ENCODE measurements at regions not wholly inside any gene's neighbourhood (a gene's known extent, or its start where the extent isn't known, plus 50 kb on each side); places are given as distances from the start of the nearest gene placed in this dataset.

DNA sequence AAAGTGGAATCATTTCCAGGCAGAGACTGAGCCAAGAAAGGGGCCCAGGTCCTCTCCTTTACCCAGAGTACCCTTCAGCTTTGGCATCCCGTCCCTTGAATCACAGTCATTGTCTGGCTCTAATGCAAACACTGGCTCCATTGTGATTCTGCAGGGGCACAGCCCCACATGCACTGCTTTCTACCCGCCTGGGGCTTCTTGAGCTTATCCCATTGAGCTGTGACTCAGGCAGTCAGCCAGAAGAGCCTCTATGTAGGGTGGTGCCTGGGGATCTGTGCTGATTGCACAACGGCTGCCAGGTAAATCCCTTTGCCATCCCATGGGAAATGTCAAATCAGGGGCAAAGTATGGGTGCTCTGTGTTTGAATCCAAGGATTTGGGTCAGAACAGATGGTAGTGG lies 88.9 kb downstream of the RASSF10 start:
- Histone ChIP-seq H3K4me1 (no peaks in the 10 kb centered on the region), H3K9me3 (no peaks in the 10 kb centered on the region), H3K4me3 (no peak overlapping the region), H3K36me3 (replicated peaks) (no peaks in the 10 kb centered on the region), H3K27me3 (ENCODE audit: low read depth) (no peaks in the 10 kb centered on the region; the same call in 1 of the 2 replicates)
- in situ Hi-C loops (cut with MboI; ENCODE audit: low sequenced_read_pairs), result no loop called here
- peak in 1 of 2 experiments; percentile 23 for DNase-seq (ENCODE audit: low spot score in 2 of 2)

DNA sequence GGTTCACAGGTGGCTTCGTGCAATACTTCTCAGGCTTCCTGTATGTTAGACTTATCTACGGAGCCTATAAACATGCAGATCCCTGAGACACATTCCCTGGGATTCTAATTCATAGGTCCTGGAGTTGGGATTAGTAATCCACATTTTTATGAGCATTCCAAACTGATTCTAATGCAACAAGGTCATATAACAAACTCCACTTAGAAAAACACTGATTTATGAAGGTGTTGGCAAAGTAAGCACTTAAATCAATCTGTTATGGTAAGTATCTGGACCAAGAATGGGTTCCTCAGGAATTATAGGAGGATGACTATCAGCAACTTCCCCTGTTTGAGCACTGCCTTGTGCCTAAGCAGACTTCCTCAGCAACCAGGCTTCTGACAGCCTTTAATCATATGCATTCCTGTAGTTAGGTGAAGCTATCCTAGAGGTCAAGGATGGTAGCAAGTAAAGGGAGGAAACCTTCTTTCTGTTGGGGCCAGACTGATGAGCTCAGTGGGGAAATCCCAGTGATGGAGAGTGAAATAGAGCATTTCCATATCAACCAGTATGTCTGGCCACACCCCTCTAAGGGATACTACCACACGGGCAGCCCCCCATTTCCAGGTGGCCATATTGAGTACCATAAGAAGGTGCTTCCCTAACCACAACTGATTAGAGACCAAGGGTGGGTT lies 89.6 kb downstream of the RASSF10 start:
- Histone ChIP-seq H3K27me3 (ENCODE audit: low read depth) (no peaks in the 10 kb centered on the region; the same call in 1 of the 2 replicates), H3K4me3 (no peak overlapping the region), H3K4me1 (no peaks in the 10 kb centered on the region), H3K36me3 (replicated peaks) (no peaks in the 10 kb centered on the region), H3K9me3 (no peaks in the 10 kb centered on the region)
- no peak for DNase-seq (ENCODE audit: low spot score in 2 of 2)
- in situ Hi-C loops (cut with MboI; ENCODE audit: low sequenced_read_pairs), result no loop called here

DNA sequence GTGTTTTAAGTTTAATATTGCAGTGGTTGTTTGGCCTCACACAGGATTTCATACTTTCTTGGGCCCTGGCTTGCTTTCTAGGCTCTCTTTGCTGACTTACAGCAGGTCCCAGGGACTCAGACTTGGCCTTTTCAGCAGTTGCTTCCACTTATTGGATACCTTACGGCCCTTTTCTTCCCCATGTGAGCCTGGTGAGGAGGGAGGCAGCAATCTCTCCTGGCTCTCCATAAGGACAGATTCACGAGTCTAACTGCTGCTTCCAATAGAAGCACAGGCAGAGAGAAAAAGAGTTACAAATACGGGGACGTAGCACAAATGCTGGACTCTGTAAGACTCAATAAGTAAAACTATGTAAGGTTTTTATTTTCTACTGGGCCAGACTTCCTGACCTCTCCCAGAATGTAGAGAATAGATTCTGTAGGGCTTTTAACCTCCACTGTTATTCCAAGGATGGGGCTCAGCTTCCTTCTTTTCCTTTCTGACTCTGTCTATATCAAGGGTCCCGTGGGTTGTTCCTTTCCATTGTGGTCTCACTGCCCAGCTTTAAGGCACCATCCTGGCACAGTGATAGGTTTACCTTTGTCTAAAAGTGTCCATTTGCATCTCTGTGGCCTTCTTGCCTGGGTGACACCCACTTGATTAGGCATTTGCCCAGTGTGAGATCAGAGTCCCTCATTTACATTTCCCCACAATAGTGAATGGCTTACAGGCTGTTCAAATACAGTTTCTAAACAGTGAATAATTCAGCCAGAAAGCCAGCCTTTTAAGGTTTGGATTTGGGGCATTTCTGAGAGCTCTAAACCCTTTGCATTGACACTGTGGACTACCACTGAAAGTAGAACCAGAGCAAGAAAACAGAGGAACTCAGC lies 92.8 kb downstream of the RASSF10 start:
- H3K4me3 ChIP-seq, result no peak overlapping the region
- in situ Hi-C loops (cut with MboI; ENCODE audit: low sequenced_read_pairs), result no loop called here
- DNase-seq (ENCODE audit: low spot score in 2 of 2), result peak in 1 of 2 experiments; percentile 17

DNA sequence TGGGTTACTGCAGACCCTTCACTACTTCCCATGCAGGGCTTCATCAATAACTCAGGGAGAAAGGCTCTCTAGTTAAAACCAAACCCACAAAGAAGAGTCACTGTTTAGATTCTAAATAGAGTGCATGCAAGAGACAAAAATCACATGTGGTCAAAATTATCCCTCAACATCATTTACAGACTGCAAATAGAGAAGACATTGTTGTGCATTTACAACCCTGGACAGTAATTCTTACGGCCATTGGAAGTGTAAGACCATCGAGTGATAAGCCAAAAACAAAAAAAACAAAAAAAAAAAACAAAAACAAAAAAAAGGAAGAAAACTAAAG lies 93.4 kb downstream of the RASSF10 start:
- in situ Hi-C loops (cut with MboI; ENCODE audit: low sequenced_read_pairs), result no loop called here
- DNase-seq (ENCODE audit: low spot score in 2 of 2), result no peak
- H3K36me3 ChIP-seq (replicated peaks), result no peaks in the 10 kb centered on the region
- no peaks in the 10 kb centered on the region for H3K27me3 ChIP-seq (ENCODE audit: low read depth)
- no peak overlapping the region for H3K4me3 ChIP-seq
- no peaks in the 10 kb centered on the region for H3K4me1 ChIP-seq
- H3K9me3 ChIP-seq, result no peaks in the 10 kb centered on the region

More for the DNA sequence above, 92.8 kb downstream of the RASSF10 start:
- Histone ChIP-seq H3K36me3 (replicated peaks) (no peaks in the 10 kb centered on the region), H3K27me3 (ENCODE audit: low read depth) (no peaks in the 10 kb centered on the region), H3K4me1 (no peaks in the 10 kb centered on the region), H3K9me3 (no peaks in the 10 kb centered on the region)

DNA sequence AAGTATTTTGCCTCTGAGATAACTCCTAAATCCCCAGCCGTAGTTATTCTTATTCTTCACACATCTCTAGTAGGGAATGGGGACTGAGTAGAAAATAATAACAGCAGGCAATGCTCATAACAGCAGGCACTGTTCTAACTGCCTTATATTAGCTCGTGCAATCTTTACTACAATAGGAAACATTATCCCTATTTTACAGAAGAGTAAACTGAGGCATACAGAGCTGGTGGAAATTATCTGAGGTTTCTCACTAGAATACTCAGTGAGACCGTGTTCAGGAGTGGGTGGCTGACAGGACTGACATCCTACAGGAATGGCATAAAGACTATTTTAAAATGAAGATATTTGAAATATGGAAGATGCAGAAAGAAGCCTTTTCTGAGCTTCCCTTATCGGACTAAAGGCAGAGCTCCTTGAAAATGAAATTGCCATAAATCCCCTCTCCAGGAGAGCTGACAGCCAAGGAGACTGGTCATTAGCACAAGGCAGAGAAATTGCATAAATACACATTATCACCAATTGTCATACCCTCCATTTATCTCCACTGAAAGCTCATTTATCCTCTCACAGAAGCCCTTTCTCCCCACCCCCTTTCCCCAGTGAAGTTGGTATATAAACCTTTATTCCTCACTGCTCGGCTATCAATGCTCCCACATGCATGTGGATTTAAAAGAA lies 93.9 kb downstream of the RASSF10 start:
- in situ Hi-C loops (cut with MboI; ENCODE audit: low sequenced_read_pairs), result no loop called here
- Histone ChIP-seq H3K9me3 (no peaks in the 10 kb centered on the region), H3K27me3 (ENCODE audit: low read depth) (no peaks in the 10 kb centered on the region), H3K36me3 (replicated peaks) (no peaks in the 10 kb centered on the region), H3K4me1 (no peaks in the 10 kb centered on the region), H3K4me3 (no peak overlapping the region)
- no peak for DNase-seq (ENCODE audit: low spot score in 2 of 2)

DNA sequence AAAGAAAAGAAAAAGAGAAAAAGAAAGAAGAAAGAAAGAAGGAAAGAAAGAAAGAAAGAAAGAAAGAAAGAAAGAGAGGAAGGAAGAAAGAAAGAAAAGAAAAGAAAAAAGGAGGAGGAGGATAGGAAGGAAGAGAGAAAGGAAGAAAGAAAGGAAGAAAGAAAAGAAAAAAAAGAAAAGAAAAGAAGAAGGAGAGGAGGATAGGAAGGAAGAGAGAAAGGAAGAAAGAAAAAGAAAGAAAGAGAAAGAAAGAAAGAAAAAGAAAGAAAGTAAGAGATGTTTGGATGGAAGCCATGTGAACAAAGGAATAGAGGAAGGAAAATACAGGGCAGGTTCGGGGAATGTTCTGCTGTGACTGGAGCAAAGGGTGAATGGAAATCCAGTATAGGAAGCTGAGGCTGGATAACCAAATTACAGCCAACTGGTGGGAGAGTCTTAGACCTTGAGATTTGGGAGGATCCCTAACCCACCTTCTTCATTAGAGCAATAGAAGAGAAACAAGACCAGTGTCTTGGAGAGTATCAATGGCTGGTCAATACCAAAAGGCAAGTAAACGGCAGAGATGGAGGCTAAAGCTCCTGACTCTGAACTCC lies 94.9 kb downstream of the RASSF10 start:
- H3K4me3 ChIP-seq, result no peak overlapping the region
- in situ Hi-C loops (cut with MboI; ENCODE audit: low sequenced_read_pairs), result no loop called here
- no peaks in the 10 kb centered on the region for H3K4me1 ChIP-seq
- no peaks in the 10 kb centered on the region for H3K36me3 ChIP-seq (replicated peaks)
- DNase-seq (ENCODE audit: low spot score in 2 of 2), result no peak
- H3K27me3 ChIP-seq (ENCODE audit: low read depth), result no peaks in the 10 kb centered on the region
- H3K9me3 ChIP-seq, result no peaks in the 10 kb centered on the region

DNA sequence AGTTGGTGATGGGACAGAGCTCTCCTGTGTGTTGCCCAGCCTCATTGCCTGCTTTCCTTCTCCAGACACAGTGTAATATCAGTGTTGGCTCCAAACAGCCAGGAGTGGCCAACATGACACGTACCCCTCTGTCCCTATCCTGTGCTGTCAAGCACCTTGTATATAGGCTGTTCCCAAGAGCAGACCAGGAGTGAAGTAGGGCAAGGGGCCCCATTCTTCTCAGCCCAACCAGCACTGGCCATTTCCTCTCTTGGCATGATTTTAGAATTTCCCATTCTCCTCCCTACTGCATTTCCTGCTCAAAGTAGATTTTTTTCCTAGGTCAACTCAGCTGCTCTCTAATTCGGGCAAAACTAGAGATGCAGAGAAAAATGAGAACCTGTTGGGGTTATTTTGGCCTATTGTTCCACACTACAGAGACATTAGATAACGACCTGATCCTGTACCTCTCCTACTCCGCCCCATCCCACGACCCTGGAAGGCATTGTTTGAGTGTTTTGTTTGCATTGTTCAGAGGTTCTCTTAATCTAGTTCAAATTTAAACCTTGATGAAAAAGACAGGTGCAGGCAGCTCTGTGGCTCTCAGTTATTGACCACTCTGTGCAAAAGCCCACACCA lies 95.6 kb downstream of the RASSF10 start:
- DNase-seq (ENCODE audit: low spot score in 2 of 2), result no peak
- in situ Hi-C loops (cut with MboI; ENCODE audit: low sequenced_read_pairs), result no loop called here
- Histone ChIP-seq H3K27me3 (ENCODE audit: low read depth) (no peaks in the 10 kb centered on the region), H3K4me3 (no peak overlapping the region), H3K9me3 (no peaks in the 10 kb centered on the region), H3K4me1 (no peaks in the 10 kb centered on the region), H3K36me3 (replicated peaks) (no peaks in the 10 kb centered on the region)

DNA sequence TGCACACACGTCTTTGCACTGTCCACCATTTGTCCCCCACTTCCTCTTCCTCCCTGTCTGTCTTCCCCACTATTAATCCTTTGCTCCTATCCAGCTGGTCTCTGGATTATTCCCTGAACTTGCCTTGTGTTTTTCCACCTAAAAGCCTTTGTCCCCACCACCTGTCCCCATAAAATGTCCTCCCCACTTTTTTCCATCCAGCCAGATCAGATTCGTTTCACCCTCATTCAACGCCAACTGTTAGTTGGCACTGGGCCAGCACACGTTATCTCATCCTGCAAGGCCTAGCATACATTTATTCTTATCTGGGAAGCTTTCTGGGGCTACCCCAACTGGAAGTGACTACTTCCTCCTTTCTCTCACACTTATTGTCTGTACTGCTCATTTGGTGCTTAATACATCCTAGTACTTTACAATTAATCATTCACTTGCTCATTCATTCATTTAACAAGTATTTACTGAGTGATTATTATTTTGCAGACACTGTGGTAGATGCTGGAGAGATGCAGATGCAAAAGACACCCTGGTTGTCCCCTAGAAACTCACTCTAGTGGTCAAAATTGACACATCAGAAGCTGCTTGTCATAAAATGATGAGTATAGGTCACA lies 96.2 kb downstream of the RASSF10 start:
- in situ Hi-C loops (cut with MboI; ENCODE audit: low sequenced_read_pairs), result no loop called here
- Histone ChIP-seq H3K9me3 (no peaks in the 10 kb centered on the region), H3K27me3 (ENCODE audit: low read depth) (no peaks in the 10 kb centered on the region), H3K4me1 (no peaks in the 10 kb centered on the region), H3K4me3 (no peak overlapping the region), H3K36me3 (replicated peaks) (no peaks in the 10 kb centered on the region)
- no peak for DNase-seq (ENCODE audit: low spot score in 2 of 2)

DNA sequence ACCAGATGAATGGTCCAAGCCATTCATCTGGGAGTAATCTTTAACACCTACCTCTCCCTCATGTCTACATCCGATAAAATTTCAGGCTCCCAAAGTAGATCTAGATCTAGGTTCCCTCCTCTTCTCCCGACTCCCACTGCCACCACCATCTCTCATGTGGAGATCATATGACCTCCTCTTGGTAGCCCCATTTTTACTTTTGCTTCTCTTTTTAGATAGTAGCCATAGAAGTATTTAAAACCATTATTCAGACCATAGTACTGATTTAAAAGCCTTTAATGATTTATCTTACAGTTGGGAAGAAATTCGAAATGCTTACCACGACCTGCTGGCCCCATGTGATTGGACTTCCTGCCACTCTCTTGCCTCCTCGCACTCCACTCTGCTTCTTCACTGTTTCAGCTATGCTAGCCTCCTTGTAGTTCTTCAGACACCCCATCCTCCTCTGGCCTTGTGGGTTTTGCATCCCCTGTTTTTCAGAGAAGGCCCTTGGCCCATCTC lies 98.5 kb downstream of the RASSF10 start:
- in situ Hi-C loops (cut with MboI; ENCODE audit: low sequenced_read_pairs), result no loop called here
- no peak for DNase-seq (ENCODE audit: low spot score in 2 of 2)
- H3K4me1 ChIP-seq, result no peaks in the 10 kb centered on the region

DNA sequence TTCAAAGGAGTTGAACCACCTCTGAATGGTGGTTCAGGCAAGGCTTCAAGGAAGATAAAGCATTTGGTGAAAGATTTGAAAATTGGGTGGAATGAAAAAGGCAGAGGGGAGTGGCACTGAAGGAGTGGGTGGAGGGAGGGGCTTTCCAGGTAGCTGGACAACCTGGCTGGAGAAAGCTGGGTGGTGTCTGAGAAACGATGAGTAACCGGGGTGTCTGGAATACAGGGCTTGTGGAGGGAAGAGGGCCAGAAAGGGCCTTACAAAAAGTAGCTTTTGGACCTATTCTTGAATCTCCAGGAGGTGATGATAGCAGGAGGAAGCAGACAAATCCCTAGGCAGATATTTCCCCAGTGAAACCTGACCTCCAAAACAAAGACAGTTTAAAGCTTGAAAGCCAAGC lies 99.3 kb downstream of the RASSF10 start:
- Histone ChIP-seq H3K27me3 (ENCODE audit: low read depth) (no peaks in the 10 kb centered on the region), H3K4me1 (no peaks in the 10 kb centered on the region), H3K36me3 (replicated peaks) (no peaks in the 10 kb centered on the region), H3K4me3 (no peak overlapping the region), H3K9me3 (no peaks in the 10 kb centered on the region)
- DNase-seq (ENCODE audit: low spot score in 2 of 2), result no peak
- in situ Hi-C loops (cut with MboI; ENCODE audit: low sequenced_read_pairs), result no loop called here

More for the DNA sequence above, 98.5 kb downstream of the RASSF10 start:
- no peaks in the 10 kb centered on the region for H3K9me3 ChIP-seq
- no peaks in the 10 kb centered on the region for H3K27me3 ChIP-seq (ENCODE audit: low read depth)
- H3K4me3 ChIP-seq, result no peak overlapping the region
- H3K36me3 ChIP-seq (replicated peaks), result no peaks in the 10 kb centered on the region

DNA sequence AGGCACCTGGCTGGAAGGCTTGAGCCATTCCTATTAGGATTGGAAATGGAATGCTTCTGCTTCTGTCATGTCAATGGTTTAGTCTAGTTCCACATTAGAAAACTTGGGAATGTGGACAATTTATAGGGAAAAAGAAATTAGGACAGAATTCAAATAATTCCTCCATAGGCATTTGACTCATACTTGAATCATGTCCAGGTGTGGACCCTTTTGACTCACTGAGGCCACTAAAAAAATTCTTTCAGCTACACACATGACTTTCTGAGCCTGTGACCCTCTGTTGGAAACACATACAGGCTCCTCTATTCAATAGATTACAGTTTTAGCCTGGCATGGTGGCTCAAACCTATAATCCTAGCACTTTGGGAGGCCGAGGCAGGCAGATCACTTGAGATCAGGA lies 100.5 kb downstream of the RASSF10 start:
- Histone ChIP-seq H3K4me3 (no peak overlapping the region), H3K27me3 (ENCODE audit: low read depth) (no peaks in the 10 kb centered on the region), H3K36me3 (replicated peaks) (no peaks in the 10 kb centered on the region), H3K9me3 (no peaks in the 10 kb centered on the region), H3K4me1 (no peaks in the 10 kb centered on the region)
- no peak for DNase-seq (ENCODE audit: low spot score in 2 of 2)
- in situ Hi-C loops (cut with MboI; ENCODE audit: low sequenced_read_pairs), result no loop called here

DNA sequence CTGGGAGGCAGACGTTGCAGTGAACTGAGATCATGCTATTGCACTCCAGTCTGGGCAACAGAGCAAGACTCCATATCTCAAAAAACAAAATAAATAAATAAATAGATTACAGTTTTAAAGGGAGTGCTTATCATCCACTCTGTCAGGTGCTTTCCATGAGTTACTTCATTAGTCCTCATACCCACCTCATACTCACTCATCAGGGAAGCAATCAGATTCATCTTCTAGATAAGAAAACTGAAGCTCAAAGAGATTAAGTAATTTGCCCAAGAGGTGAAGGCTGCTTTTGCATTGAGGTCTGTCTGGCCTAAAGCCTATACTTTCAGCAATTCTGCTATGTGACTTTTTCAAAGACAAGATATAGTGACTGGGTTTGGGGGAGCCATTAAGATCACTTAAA lies 101.0 kb downstream of the RASSF10 start:
- Histone ChIP-seq H3K4me1 (no peaks in the 10 kb centered on the region), H3K9me3 (no peaks in the 10 kb centered on the region), H3K27me3 (ENCODE audit: low read depth) (no peaks in the 10 kb centered on the region), H3K36me3 (replicated peaks) (no peaks in the 10 kb centered on the region), H3K4me3 (no peak overlapping the region)
- no peak for DNase-seq (ENCODE audit: low spot score in 2 of 2)
- in situ Hi-C loops (cut with MboI; ENCODE audit: low sequenced_read_pairs), result no loop called here

Measured in HAP-1 (cell line).